ENCODE measurements at regions not wholly inside any gene's neighbourhood (a gene's known extent, or its start where the extent isn't known, plus 50 kb on each side); places are given as distances from the start of the nearest gene placed in this dataset.

DNA sequence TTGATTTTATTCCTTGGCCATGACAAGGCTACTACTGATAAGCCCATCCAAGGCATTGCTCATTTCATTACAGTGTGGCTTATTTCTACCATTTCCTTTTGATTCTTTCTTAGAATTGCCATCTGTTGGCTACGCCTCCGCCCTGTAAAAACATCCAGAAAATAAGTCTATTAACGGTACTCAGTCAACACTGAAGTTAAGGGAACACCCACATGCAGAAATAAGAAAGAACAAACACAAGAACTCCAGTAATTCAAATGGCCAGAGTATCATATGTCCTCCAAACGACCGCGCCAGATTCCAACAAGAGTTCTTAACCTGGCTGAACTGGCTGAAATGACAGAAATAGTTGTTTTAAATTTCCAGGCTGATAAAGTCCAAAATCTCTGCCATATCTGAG lies 90.3 kb downstream of the CXXC4 start:
- no peak for DNase-seq (ENCODE audit: low read depth)
- no peak overlapping the region for H3K4me3 ChIP-seq (ENCODE audit: low read length)
- TF ChIP-seq, protein P1, sequence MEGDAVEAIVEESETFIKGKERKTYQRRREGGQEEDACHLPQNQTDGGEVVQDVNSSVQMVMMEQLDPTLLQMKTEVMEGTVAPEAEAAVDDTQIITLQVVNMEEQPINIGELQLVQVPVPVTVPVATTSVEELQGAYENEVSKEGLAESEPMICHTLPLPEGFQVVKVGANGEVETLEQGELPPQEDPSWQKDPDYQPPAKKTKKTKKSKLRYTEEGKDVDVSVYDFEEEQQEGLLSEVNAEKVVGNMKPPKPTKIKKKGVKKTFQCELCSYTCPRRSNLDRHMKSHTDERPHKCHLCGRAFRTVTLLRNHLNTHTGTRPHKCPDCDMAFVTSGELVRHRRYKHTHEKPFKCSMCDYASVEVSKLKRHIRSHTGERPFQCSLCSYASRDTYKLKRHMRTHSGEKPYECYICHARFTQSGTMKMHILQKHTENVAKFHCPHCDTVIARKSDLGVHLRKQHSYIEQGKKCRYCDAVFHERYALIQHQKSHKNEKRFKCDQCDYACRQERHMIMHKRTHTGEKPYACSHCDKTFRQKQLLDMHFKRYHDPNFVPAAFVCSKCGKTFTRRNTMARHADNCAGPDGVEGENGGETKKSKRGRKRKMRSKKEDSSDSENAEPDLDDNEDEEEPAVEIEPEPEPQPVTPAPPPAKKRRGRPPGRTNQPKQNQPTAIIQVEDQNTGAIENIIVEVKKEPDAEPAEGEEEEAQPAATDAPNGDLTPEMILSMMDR (conservative IDR thresholded peaks at IDR 0.05; ENCODE audit: low read length), result no peak

DNA sequence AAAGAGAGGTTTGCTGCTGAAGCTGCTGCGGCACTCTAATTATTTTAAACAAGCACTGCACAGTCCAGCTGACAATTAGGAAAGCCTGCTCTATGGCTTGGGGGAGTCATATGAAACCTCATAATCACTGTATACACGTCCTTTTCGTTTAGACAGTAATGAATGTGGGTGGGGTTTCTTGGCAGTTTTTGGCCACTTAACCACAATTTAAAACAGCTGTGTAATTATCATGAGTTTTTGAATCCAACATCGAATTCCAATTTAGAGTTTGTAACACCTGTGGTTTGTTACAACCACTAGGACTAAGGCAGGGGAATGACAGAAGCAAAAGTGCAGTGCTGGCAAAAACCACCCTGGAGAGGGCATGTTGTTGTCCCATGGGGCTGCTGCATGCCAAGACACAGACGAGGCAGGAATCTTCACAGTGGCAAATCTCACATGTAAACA lies 99.5 kb downstream of the CXXC4 start:
- DNase-seq (ENCODE audit: low read depth), result peak; percentile 0
- TF ChIP-seq, protein P1 (conservative IDR thresholded peaks at IDR 0.05; ENCODE audit: low read length), result no peak
- no peak overlapping the region for H3K4me3 ChIP-seq (ENCODE audit: low read length)

DNA sequence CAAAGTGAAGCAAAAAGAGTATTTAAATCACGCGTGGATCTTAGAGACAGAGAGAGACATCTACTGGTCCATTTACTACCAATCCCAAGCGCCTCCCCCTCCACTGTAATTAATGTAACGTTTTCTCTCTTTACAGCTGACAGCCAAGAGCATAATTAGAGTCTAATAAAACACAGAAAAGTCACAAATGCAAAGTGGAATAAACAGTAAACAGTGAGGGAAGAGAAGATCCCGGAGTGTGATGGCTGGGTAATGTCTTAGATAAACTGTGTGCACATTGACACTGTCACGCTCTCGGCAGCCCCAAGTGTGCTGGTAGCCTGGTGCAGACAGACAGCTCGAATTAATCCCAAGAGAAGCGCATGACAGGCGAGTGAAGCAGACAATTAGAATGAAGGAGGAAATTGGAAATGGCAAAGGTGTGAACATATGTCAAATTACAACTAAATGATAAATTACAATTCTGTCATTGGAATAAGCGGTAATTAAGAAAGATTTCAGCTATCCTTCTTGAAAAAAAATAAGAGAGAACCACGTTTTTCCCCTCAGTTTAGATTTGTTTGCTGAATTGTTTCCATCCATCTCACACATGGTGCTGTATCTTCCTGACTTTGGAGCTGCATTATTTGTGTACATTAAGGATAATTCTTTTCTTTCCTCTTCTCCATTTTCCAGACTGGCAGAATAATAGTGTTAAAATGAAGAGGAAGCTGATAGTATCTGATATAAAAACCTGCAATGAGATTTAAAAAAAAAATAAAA lies 100.1 kb downstream of the CXXC4 start:
- H3K4me3 ChIP-seq (ENCODE audit: low read length), result no peak overlapping the region
- DNase-seq (ENCODE audit: low read depth), result no peak
- TF ChIP-seq, protein P1 (conservative IDR thresholded peaks at IDR 0.05; ENCODE audit: low read length), result no peak

DNA sequence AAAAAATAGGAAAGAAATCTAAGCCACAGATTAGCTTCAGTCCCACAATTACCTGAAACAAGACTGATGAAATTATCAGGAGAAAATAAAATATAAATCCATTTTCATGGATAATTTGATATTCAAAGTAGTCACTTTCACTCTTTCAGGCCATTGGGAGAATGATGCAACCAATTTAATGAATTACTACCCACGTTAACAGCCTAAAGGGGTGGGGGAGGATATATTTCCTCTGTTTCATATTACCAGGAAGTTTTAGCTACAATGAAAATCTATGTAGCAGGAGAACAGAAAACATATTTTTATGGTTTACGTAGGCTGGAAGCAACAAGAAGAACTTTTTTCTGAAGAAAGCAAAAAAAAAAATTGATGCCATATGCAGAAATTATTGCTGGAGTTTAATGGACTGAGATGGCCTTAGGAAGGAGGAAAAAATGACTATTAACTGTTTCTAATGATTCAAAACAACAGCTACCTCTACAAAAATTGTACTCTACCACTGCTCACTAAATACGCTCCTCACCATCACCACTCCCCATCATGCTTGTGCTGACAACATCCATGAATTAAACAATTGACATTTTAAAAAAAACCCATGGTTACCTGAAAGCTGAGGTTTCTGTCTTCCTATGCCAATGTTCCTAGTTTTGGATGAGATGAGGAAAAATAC lies 100.9 kb downstream of the CXXC4 start:
- no peak for DNase-seq (ENCODE audit: low read depth)
- TF ChIP-seq, protein P1 (conservative IDR thresholded peaks at IDR 0.05; ENCODE audit: low read length), result no peak
- H3K4me3 ChIP-seq (ENCODE audit: low read length), result no peak overlapping the region

DNA sequence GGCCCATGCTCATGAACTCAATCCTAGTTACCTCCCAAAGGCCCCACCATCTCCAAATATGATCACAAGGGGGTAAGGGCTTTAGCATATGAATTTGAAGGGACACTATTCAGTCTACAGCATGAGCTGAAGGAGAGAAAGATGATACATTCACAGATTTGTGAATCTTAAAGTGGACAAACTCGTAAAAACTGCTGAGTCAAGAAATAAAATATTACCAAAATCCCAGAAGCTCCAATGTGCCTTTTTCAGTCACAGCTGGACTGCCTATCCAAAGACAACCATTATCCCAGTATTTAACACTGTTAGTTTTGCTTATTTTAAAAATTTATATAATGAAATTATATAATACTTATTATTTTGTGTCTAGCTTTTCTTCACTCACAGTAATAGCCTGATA lies 109.0 kb downstream of the CXXC4 start:
- DNase-seq (ENCODE audit: low read depth), result no peak
- TF ChIP-seq, protein P1 (conservative IDR thresholded peaks at IDR 0.05; ENCODE audit: low read length), result no peak
- H3K4me3 ChIP-seq (ENCODE audit: low read length), result no peak overlapping the region

DNA sequence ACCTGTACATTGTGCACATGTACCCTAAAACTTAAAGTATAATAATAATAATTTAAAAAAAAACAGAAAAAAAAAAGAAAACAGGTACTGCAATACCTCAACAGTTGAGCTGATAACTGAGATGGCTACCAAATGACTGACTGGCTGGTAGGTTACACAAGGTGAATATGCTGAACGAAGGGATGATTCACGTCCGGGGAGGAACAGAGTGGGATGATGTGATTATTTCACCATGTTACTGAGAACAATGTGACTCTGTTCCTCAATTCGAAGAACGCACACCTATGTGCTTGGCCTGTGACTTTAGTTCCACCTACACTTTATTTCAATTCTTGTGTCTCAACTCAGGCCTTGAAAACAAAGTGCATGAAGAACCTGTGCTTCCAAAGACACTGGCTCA lies 111.7 kb downstream of the CXXC4 start:
- TF ChIP-seq, protein P1 (conservative IDR thresholded peaks at IDR 0.05; ENCODE audit: low read length), result no peak
- DNase-seq (ENCODE audit: low read depth), result no peak
- no peak overlapping the region for H3K4me3 ChIP-seq (ENCODE audit: low read length)

DNA sequence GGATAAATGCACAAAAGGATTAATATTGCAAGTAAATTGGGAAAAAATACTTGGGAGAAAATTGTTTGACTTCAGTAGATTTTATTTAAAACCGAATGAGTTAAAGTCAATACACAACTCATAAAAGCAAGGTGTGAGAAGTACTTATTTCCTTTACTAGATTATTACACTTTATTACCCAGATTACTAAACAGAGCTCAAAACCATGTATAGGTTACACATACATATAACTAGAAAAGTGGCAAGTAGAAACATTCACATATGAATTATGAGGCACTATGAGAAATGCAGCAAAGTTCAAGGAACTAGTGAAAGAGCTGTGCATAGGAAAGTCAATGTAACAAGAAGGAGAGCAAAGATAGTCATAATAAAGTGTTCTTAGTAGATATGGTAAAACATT lies 113.0 kb downstream of the CXXC4 start:
- no peak for DNase-seq (ENCODE audit: low read depth)
- TF ChIP-seq, protein P1 (conservative IDR thresholded peaks at IDR 0.05; ENCODE audit: low read length), result no peak
- H3K4me3 ChIP-seq (ENCODE audit: low read length), result no peak overlapping the region
